OCI-LY1 (cell line): ENCODE measurements at regions not wholly inside any gene's neighbourhood (a gene's known extent, or its start where the extent isn't known, plus 50 kb on each side); places are given as distances from the start of the nearest gene placed in this dataset.

Experiments
- EZH2 ChIP-seq: fragments of 200-600 bp; sonication (generic), shearing (Covaris generic); IDR thresholded peaks from 2 replicates; pipeline ENCODE4 v1.8.0; 2017; ENCODE audit warnings: borderline replicate concordance, mixed run types, mild to moderate bottlenecking, antibody characterized with exemption, low read length, moderate library complexity, mixed read lengths
- TF ChIP-seq, protein P1 (sequence below): fragments of 200-600 bp; sonication (generic), shearing (Covaris generic); IDR thresholded peaks from 2 replicates; pipeline ENCODE4 v1.5.1; 2017; ENCODE audit warnings: mild to moderate bottlenecking, antibody characterized with exemption, low read length, moderate library complexity, mixed read lengths

DNA sequence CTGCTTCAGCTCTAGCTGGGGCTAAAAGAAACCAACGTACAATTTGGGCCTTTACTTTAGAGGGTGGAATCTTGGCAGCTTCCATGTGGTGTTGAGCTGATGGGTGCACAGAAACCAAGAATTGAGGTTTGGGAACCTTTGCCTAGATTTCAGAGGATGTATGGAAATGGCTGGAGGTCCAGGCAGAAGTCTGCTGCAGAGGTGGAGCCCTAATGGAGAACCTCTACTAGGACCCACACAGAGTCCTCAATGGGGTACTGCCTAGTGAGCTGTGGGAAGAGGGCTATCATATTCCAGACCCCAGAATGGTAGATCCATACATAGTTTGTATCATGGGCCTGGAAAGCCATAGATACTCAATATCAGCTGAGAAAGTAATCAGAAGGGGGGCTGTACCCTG lies 500.4 kb upstream of the ATP2B1 start:
- TF ChIP-seq, protein P1, sequence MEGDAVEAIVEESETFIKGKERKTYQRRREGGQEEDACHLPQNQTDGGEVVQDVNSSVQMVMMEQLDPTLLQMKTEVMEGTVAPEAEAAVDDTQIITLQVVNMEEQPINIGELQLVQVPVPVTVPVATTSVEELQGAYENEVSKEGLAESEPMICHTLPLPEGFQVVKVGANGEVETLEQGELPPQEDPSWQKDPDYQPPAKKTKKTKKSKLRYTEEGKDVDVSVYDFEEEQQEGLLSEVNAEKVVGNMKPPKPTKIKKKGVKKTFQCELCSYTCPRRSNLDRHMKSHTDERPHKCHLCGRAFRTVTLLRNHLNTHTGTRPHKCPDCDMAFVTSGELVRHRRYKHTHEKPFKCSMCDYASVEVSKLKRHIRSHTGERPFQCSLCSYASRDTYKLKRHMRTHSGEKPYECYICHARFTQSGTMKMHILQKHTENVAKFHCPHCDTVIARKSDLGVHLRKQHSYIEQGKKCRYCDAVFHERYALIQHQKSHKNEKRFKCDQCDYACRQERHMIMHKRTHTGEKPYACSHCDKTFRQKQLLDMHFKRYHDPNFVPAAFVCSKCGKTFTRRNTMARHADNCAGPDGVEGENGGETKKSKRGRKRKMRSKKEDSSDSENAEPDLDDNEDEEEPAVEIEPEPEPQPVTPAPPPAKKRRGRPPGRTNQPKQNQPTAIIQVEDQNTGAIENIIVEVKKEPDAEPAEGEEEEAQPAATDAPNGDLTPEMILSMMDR = no peak
- TF ChIP-seq EZH2 = no peak
